Uterus (tissue), 3 donors: ENCODE measurements at regions not wholly inside any gene's neighbourhood (a gene's known extent, or its start where the extent isn't known, plus 50 kb on each side); places are given as distances from the start of the nearest gene placed in this dataset.

Experiments
- DNase-seq, 2 donors: peaks; one replicate each; pipeline ENCODE4 v3.0.0-alpha.2; 2019 to 2020
- H3K27ac ChIP-seq, 2 donors: fragments of 200-600 bp; sonication (generic); 1 replicate in 1 of 2; 2 replicates in 1 of 2; pipeline ENCODE4 v1.5.1; 2016 to 2018
- H3K27me3 ChIP-seq, 2 donors: fragments of 200-600 bp; sonication (generic); one replicate each; pipeline ENCODE4 v1.5.1; 2018 to 2019; ENCODE audit warnings: control low read depth in 1 of 2
- H3K36me3 ChIP-seq, 2 donors: fragments of 200-600 bp; sonication (generic); one replicate each; pipeline ENCODE4 v1.5.1; 2019; ENCODE audit warnings: control low read depth in 1 of 2
- H3K4me1 ChIP-seq, 2 donors: fragments of 200-600 bp; sonication (generic); one replicate each; pipeline ENCODE4 v1.5.1; 2018 to 2019; ENCODE audit warnings: control low read depth in 1 of 2
- H3K4me3 ChIP-seq, 2 donors: fragments of 200-600 bp; sonication (generic); 1 replicate in 1 of 2; 2 replicates in 1 of 2; pipeline ENCODE4 v1.5.1; 2018 to 2019; ENCODE audit warnings: mild to moderate bottlenecking in 1 of 2
- H3K9me3 ChIP-seq, 2 donors: fragments of 200-600 bp; sonication (generic); one replicate each; pipeline ENCODE4 v1.5.1; 2019; ENCODE audit warnings: control low read depth in 1 of 2
- CTCF ChIP-seq, 4 experiments: fragments of 200-600 bp in 2 of 4; fragments of 450-650 bp in 2 of 4; sonication (generic) in 2 of 4; IDR thresholded peaks; one replicate each; pipeline ENCODE4 v1.5.1; 2016 to 2019; ENCODE audit warnings: antibody characterized with exemption in 4 of 4, mild to moderate bottlenecking in 2 of 4, moderate library complexity in 1 of 4
- POLR2A ChIP-seq, 2 donors: fragments of 450-650 bp; IDR thresholded peaks; one replicate each; pipeline ENCODE4 v1.6.1; 2016; ENCODE audit warnings: antibody characterized with exemption in 2 of 2, mild to moderate bottlenecking in 1 of 2, moderate library complexity in 1 of 2
- intact Hi-C: fragments of 100-400 bp; cut with DNase I; formaldehyde crosslinking; loops from one replicate; pipeline ENCODE4 v1.15.1; 2023; ENCODE audit warnings: low total_unique reads
- donor health status: DM: yes; HTN: yes; CAD: no.

GRCh38 chr17:52790359-52790955, 631.9 kb upstream of the CA10 start:
- TF ChIP-seq CTCF (IDR thresholded peaks at IDR 0.05), result no peak
- TF ChIP-seq POLR2A (IDR thresholded peaks at IDR 0.05), result no peak
- DNase-seq, result no peak
- no peaks in the 10 kb centered on the region for H3K27me3 ChIP-seq
- H3K4me1 ChIP-seq, result no peaks in the 10 kb centered on the region
- H3K4me3 ChIP-seq, result no peak overlapping the region
- H3K36me3 ChIP-seq, result no peaks in the 10 kb centered on the region
- intact Hi-C loops, result no loop called here
- H3K9me3 ChIP-seq, result no peaks in the 10 kb centered on the region
- H3K27ac ChIP-seq, result no peak overlapping the region

- H3K36me3 ChIP-seq, result no peaks in the 10 kb centered on the region
- no peak overlapping the region for H3K4me3 ChIP-seq
- H3K4me1 ChIP-seq, result no peaks in the 10 kb centered on the region
- no peaks in the 10 kb centered on the region for H3K27me3 ChIP-seq
- no peak for DNase-seq
- TF ChIP-seq POLR2A (IDR thresholded peaks at IDR 0.05), result no peak
- TF ChIP-seq CTCF (IDR thresholded peaks at IDR 0.05), result no peak
- intact Hi-C loops, result no loop called here
- no peaks in the 10 kb centered on the region for H3K9me3 ChIP-seq
- H3K27ac ChIP-seq, result no peak overlapping the region
Measured at GRCh38 chr17:52789829-52790228, 631.3 kb upstream of the CA10 start.

- H3K4me3 ChIP-seq, result no peak overlapping the region
- H3K27ac ChIP-seq, result no peak overlapping the region
- no peaks in the 10 kb centered on the region for H3K9me3 ChIP-seq
- no peaks in the 10 kb centered on the region for H3K36me3 ChIP-seq
- H3K27me3 ChIP-seq, result no peaks in the 10 kb centered on the region
- TF ChIP-seq POLR2A (IDR thresholded peaks at IDR 0.05) (no peak), CTCF (IDR thresholded peaks at IDR 0.05) (no peak)
- H3K4me1 ChIP-seq, result no peaks in the 10 kb centered on the region
- DNase-seq, result no peak
- intact Hi-C loops, result no loop called here
Measured at GRCh38 chr17:52776234-52776633, 617.7 kb upstream of the CA10 start.

- Histone ChIP-seq H3K27ac (no peak overlapping the region), H3K4me1 (no peaks in the 10 kb centered on the region), H3K9me3 (no peaks in the 10 kb centered on the region), H3K4me3 (no peak overlapping the region), H3K27me3 (no peaks in the 10 kb centered on the region), H3K36me3 (no peaks in the 10 kb centered on the region)
- TF ChIP-seq POLR2A (IDR thresholded peaks at IDR 0.05), result no peak
- no peak for TF ChIP-seq CTCF (IDR thresholded peaks at IDR 0.05)
- intact Hi-C loops, result no loop called here
- DNase-seq, result no peak
Measured at GRCh38 chr17:52762794-52763167, 604.3 kb upstream of the CA10 start.

GRCh38 chr17:52762147-52762793, 603.8 kb upstream of the CA10 start:
- Histone ChIP-seq H3K9me3 (no peaks in the 10 kb centered on the region), H3K36me3 (no peaks in the 10 kb centered on the region), H3K27ac (no peak overlapping the region), H3K4me1 (no peaks in the 10 kb centered on the region), H3K27me3 (no peaks in the 10 kb centered on the region), H3K4me3 (no peak overlapping the region)
- intact Hi-C loops, result no loop called here
- TF ChIP-seq POLR2A (IDR thresholded peaks at IDR 0.05), result no peak
- TF ChIP-seq CTCF (IDR thresholded peaks at IDR 0.05), result no peak
- DNase-seq, result no peak
